Inferior parietal cortex (tissue), 1 donor: ENCODE measurements at regions not wholly inside any gene's neighbourhood (a gene's known extent, or its start where the extent isn't known, plus 50 kb on each side); places are given as distances from the start of the nearest gene placed in this dataset.
"Not testable (repeated sequence)": the region's sequence is repeated elsewhere in the genome, so short reads cannot be mapped to it uniquely, and the experiment has no call there.

Source experiments
- DNase-seq: peaks from one replicate; pipeline ENCODE4 v3.0.0-alpha.2; 2016; ENCODE audit errors: extremely low spot score

- not testable (repeated sequence) for DNase-seq
These were observed 477.3 kb upstream of the NUDT12 start for GRCh38 chr5:104039871-104040270.

GRCh38 chr5:104037136-104037535 is 474.5 kb upstream of the NUDT12 start:
- not testable (repeated sequence) for DNase-seq

GRCh38 chr5:104033186-104033585 is 470.6 kb upstream of the NUDT12 start:
- DNase-seq: not testable (repeated sequence)

- DNase-seq: no peak
These were observed 461.9 kb upstream of the NUDT12 start for GRCh38 chr5:104024538-104024937.

GRCh38 chr5:104023739-104024138 is 461.1 kb upstream of the NUDT12 start:
- no peak for DNase-seq

GRCh38 chr5:104019956-104020355 is 457.4 kb upstream of the NUDT12 start:
- DNase-seq: no peak

GRCh38 chr5:104018299-104018698 is 455.7 kb upstream of the NUDT12 start:
- no peak for DNase-seq

GRCh38 chr5:104016646-104017045 is 454.1 kb upstream of the NUDT12 start:
- no peak for DNase-seq

GRCh38 chr5:104015765-104016164 is 453.2 kb upstream of the NUDT12 start:
- no peak for DNase-seq

- DNase-seq: not testable (repeated sequence)
These were observed 440.2 kb upstream of the NUDT12 start for GRCh38 chr5:104002783-104003182.

- no peak for DNase-seq
These were observed 438.5 kb upstream of the NUDT12 start for GRCh38 chr5:104001136-104001535.

GRCh38 chr5:103993031-103993430 is 430.4 kb upstream of the NUDT12 start:
- DNase-seq: no peak

- DNase-seq: no peak
These were observed 427.5 kb upstream of the NUDT12 start for GRCh38 chr5:103990064-103990463.

GRCh38 chr5:103981592-103981991 is 419.0 kb upstream of the NUDT12 start:
- DNase-seq: no peak

GRCh38 chr5:103973669-103974068 is 411.1 kb upstream of the NUDT12 start:
- DNase-seq: no peak

GRCh38 chr5:103966295-103966694 is 403.7 kb upstream of the NUDT12 start:
- DNase-seq: not testable (repeated sequence)

GRCh38 chr5:103962023-103962422 is 399.4 kb upstream of the NUDT12 start:
- DNase-seq: no peak

GRCh38 chr5:103953601-103954382 is 391.2 kb upstream of the NUDT12 start:
- no peak for DNase-seq

- no peak for DNase-seq
These were observed 389.2 kb upstream of the NUDT12 start for GRCh38 chr5:103951776-103952175.

- DNase-seq: peak; percentile 19
These were observed 380.6 kb upstream of the NUDT12 start for GRCh38 chr5:103943230-103943629.

GRCh38 chr5:103942587-103943186 is 380.1 kb upstream of the NUDT12 start:
- peak; percentile 40 for DNase-seq

GRCh38 chr5:103941596-103941995 is 379.0 kb upstream of the NUDT12 start:
- peak; percentile 38 for DNase-seq

GRCh38 chr5:103938146-103938695 is 375.6 kb upstream of the NUDT12 start:
- DNase-seq: peak; percentile 26
